HepG2 (cell line): ENCODE measurements at regions not wholly inside any gene's neighbourhood (a gene's known extent, or its start where the extent isn't known, plus 50 kb on each side); places are given as distances from the start of the nearest gene placed in this dataset.

Experiments
- BCL6 ChIP-seq: IDR thresholded peaks from 2 replicates; pipeline ENCODE4 v1.6.1; 2016; ENCODE audit warnings: missing genetic modification reagents, missing compliant biosample characterization
- DZIP1 ChIP-seq: sonication (generic); formaldehyde crosslinking; IDR thresholded peaks from 2 replicates; pipeline ENCODE4 v1.5.0; 2020; ENCODE audit warnings: mild to moderate bottlenecking, missing genetic modification reagents
- FOXK2 ChIP-seq: fragments of 450-650 bp; IDR thresholded peaks from 2 replicates; pipeline ENCODE4 v1.6.1; 2016
- GLMP ChIP-seq: sonication (generic); formaldehyde crosslinking; IDR thresholded peaks from 2 replicates; pipeline ENCODE4 v1.9.0; 2021; ENCODE audit warnings: missing genetic modification reagents, mild to moderate bottlenecking, borderline replicate concordance
- HMG20A ChIP-seq: IDR thresholded peaks from 2 replicates; pipeline ENCODE4 v1.6.1; 2016; ENCODE audit warnings: borderline replicate concordance
- IRX3 ChIP-seq: sonication (generic); formaldehyde crosslinking; IDR thresholded peaks from 2 replicates; pipeline ENCODE4 v1.8.1; 2023; ENCODE audit warnings: mild to moderate bottlenecking, low read depth, missing genetic modification reagents, borderline replicate concordance
- MED8 ChIP-seq: sonication (generic); formaldehyde crosslinking; IDR thresholded peaks from 2 replicates; pipeline ENCODE4 v1.8.1; 2023; ENCODE audit warnings: mild to moderate bottlenecking, missing genetic modification reagents; ENCODE audit not compliant: insufficient replicate concordance
- MIER3 ChIP-seq: IDR thresholded peaks from 2 replicates; pipeline ENCODE4 v1.6.1; 2016; ENCODE audit warnings: missing compliant biosample characterization, borderline replicate concordance
- NFKBIZ ChIP-seq: IDR thresholded peaks from 2 replicates; pipeline ENCODE4 v1.6.1; 2018; ENCODE audit warnings: missing genetic modification reagents, missing compliant biosample characterization
- NR2F1 ChIP-seq, 2 experiments: fragments of 450-650 bp in 1 of 2; formaldehyde crosslinking in 1 of 2; IDR thresholded peaks; 2 replicates each; pipeline versions ENCODE4 v1.5.0 to v1.6.1; 2016 to 2020; ENCODE audit warnings: mild to moderate bottlenecking in 1 of 2, missing compliant biosample characterization in 1 of 2, missing genetic modification reagents in 1 of 2, moderate library complexity in 1 of 2
- NR2F2 ChIP-seq: IDR thresholded peaks from 2 replicates; pipeline ENCODE4 v1.6.1; 2012; ENCODE audit warnings: low read depth, inconsistent platforms, borderline replicate concordance
- SSRP1 ChIP-seq: IDR thresholded peaks from 2 replicates; pipeline ENCODE4 v1.6.1; 2016; ENCODE audit warnings: control low read depth
- ZIK1 ChIP-seq: sonication (generic); formaldehyde crosslinking; IDR thresholded peaks from 2 replicates; pipeline ENCODE4 v1.5.0; 2020; ENCODE audit warnings: mild to moderate bottlenecking, low read depth, missing genetic modification reagents, borderline replicate concordance
- ZNF335 ChIP-seq: sonication (generic); formaldehyde crosslinking; IDR thresholded peaks from 2 replicates; pipeline ENCODE4 v1.4.0; 2020; ENCODE audit warnings: missing genetic modification reagents
- ZNF772 ChIP-seq: sonication (generic); formaldehyde crosslinking; IDR thresholded peaks from 2 replicates; pipeline ENCODE4 v1.5.0; 2020; ENCODE audit warnings: mild to moderate bottlenecking, missing genetic modification reagents
- ZSCAN5A ChIP-seq: sonication (generic); formaldehyde crosslinking; IDR thresholded peaks from 2 replicates; pipeline ENCODE4 v1.8.0; 2022; ENCODE audit warnings: mild to moderate bottlenecking, missing genetic modification reagents, borderline replicate concordance
- TF ChIP-seq, protein P1 (sequence below): sonication (generic); formaldehyde crosslinking; IDR thresholded peaks from 2 replicates; pipeline ENCODE4 v1.5.0; 2020; ENCODE audit warnings: missing genetic modification reagents, mild to moderate bottlenecking, borderline replicate concordance
- TF ChIP-seq, protein P2 (sequence below): sonication (generic); formaldehyde crosslinking; IDR thresholded peaks from 2 replicates; pipeline ENCODE4 v1.4.0; 2020; ENCODE audit warnings: missing genetic modification reagents, low read depth, mild to moderate bottlenecking, borderline replicate concordance
- TF ChIP-seq, protein P3 (sequence below): sonication (generic); formaldehyde crosslinking; IDR thresholded peaks from 2 replicates; pipeline ENCODE4 v1.4.0; 2020; ENCODE audit warnings: missing genetic modification reagents

GRCh38 chr12:93019975-93020630 lies 91.0 kb upstream of the EEA1 start (continued):
- TF ChIP-seq SSRP1 (CRISPR knock-in tag) (peak; percentile 27; the same call in 1 of the 2 replicates), DZIP1 (CRISPR knock-in tag) (no peak), FOXK2 (peak; percentile 71; the same call in 1 of the 2 replicates), MED8 (CRISPR knock-in tag) (peak; percentile 33), ZNF772 (peak; percentile 50; the same call in 1 of the 2 replicates), GLMP (CRISPR knock-in tag) (no peak), HMG20A (CRISPR knock-in tag) (peak; percentile 69; the same call in 1 of the 2 replicates), NFKBIZ (CRISPR knock-in tag) (peak; percentile 65; the same call in 1 of the 2 replicates), ZNF335 (CRISPR knock-in tag) (peak; percentile 66), IRX3 (CRISPR knock-in tag) (no peak), NR2F1 (CRISPR knock-in tag; IDR thresholded peaks at IDR 0.05) (0 out of 4 replicates have a peak, but pooled peaks of 1 of the 2 experiments have one; percentile 15), ZSCAN5A (peak; percentile 88; the same call in 1 of the 2 replicates), MIER3 (0 out of 2 replicates have a peak, but pooled peaks have one; percentile 32), NR2F2 (peak; percentile 76; the same call in 1 of the 2 replicates), ZIK1 (CRISPR knock-in tag) (no peak; the same call in 1 of the 2 replicates), BCL6 (CRISPR knock-in tag) (peak; percentile 83)
- TF ChIP-seq, protein P1, sequence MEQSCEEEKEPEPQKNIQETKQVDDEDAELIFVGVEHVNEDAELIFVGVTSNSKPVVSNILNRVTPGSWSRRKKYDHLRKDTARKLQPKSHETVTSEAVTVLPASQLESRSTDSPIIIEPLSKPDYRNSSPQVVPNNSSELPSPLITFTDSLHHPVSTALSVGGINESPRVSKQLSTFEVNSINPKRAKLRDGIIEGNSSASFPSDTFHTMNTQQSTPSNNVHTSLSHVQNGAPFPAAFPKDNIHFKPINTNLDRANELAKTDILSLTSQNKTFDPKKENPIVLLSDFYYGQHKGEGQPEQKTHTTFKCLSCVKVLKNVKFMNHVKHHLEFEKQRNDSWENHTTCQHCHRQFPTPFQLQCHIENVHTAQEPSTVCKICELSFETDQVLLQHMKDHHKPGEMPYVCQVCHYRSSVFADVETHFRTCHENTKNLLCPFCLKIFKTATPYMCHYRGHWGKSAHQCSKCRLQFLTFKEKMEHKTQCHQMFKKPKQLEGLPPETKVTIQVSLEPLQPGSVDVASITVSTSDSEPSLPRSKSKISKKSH (CRISPR knock-in tag) = no peak
- TF ChIP-seq, protein P2, sequence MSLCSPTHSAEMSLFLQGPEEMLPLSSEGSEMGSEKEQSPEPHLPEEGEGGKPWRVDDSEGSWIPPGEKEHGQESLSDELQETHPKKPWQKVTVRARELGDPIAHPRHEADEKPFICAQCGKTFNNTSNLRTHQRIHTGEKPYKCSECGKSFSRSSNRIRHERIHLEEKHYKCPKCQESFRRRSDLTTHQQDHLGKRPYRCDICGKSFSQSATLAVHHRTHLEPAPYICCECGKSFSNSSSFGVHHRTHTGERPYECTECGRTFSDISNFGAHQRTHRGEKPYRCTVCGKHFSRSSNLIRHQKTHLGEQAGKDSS = 0 out of 2 replicates have a peak, but pooled peaks have one; percentile 12
- TF ChIP-seq, protein P3, sequence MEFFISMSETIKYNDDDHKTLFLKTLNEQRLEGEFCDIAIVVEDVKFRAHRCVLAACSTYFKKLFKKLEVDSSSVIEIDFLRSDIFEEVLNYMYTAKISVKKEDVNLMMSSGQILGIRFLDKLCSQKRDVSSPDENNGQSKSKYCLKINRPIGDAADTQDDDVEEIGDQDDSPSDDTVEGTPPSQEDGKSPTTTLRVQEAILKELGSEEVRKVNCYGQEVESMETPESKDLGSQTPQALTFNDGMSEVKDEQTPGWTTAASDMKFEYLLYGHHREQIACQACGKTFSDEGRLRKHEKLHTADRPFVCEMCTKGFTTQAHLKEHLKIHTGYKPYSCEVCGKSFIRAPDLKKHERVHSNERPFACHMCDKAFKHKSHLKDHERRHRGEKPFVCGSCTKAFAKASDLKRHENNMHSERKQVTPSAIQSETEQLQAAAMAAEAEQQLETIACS (CRISPR knock-in tag) = no peak
